ENCODE measurements at regions not wholly inside any gene's neighbourhood (a gene's known extent, or its start where the extent isn't known, plus 50 kb on each side); places are given as distances from the start of the nearest gene placed in this dataset.

DNA sequence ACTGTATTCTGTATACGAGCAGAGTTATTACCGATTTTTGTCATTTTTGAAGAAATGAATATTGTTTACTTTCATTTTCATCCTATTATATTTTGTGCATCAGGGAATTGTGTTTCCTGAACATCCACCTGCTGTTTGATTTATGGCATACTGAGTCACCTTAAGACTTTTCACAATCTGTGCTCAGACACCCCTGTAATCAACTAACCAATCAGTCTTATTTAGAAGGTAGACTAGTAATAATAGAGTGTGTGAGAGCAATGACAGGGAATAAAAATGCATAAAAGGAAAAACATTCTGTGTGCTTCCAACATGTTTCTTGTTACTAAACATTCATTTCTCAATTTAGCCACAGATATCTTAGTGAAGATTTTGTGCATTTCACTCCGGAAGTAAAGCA lies 1413.6 kb upstream of the ACO1 start:
- TF ChIP-seq, protein P1, sequence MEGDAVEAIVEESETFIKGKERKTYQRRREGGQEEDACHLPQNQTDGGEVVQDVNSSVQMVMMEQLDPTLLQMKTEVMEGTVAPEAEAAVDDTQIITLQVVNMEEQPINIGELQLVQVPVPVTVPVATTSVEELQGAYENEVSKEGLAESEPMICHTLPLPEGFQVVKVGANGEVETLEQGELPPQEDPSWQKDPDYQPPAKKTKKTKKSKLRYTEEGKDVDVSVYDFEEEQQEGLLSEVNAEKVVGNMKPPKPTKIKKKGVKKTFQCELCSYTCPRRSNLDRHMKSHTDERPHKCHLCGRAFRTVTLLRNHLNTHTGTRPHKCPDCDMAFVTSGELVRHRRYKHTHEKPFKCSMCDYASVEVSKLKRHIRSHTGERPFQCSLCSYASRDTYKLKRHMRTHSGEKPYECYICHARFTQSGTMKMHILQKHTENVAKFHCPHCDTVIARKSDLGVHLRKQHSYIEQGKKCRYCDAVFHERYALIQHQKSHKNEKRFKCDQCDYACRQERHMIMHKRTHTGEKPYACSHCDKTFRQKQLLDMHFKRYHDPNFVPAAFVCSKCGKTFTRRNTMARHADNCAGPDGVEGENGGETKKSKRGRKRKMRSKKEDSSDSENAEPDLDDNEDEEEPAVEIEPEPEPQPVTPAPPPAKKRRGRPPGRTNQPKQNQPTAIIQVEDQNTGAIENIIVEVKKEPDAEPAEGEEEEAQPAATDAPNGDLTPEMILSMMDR (conservative IDR thresholded peaks at IDR 0.05; ENCODE audit: low read length) = no peak
- TF ChIP-seq EZH2phosphoT487 (IDR thresholded peaks at IDR 0.05; ENCODE audit: borderline replicate concordance) = no peak

All from Loucy (cell line).